Right lobe of liver (tissue), 4 donors: ENCODE measurements at regions not wholly inside any gene's neighbourhood (a gene's known extent, or its start where the extent isn't known, plus 50 kb on each side); places are given as distances from the start of the nearest gene placed in this dataset.

ENCODE experiments used
- CTCF ChIP-seq, 4 donors: fragments of 200-600 bp in 3 of 4; fragments of 450-650 bp in 1 of 4; IDR thresholded peaks; one replicate each; pipeline versions ENCODE4 v1.5.1 to v1.8.0; 2016 to 2022; ENCODE audit warnings: antibody characterized with exemption in 4 of 4, mild to moderate bottlenecking in 2 of 4
- POLR2A ChIP-seq: fragments of 450-650 bp; IDR thresholded peaks from one replicate; pipeline ENCODE4 v1.6.1; 2017; ENCODE audit warnings: antibody characterized with exemption, mild to moderate bottlenecking
- donor health status: DM: no; HTN: no; CAD: no.
- donor health status: DM: no; HTN: no; CAD: no.
- donor health status: DM: no; HTN: yes; CAD: no.

- TF ChIP-seq CTCF (IDR thresholded peaks at IDR 0.05), result peak; percentile 63 to 85 (median 82)
- TF ChIP-seq POLR2A, result no peak
Observed at GRCh38 chr1:209207701-209208286, 375.7 kb upstream of the CAMK1G start.
